IMR-90 (cell line): ENCODE measurements at regions not wholly inside any gene's neighbourhood (a gene's known extent, or its start where the extent isn't known, plus 50 kb on each side); places are given as distances from the start of the nearest gene placed in this dataset.

Source experiments
- ATAC-seq: fragments of 200-7000 bp; cut with Tn5 transposase; 2 replicates; pipeline ENCODE4 v1.9.1; 2020; ENCODE audit warnings: low read depth, mild to moderate bottlenecking, moderate library complexity
- BruUV-seq: library from RNA; stranded (reverse); fragments of 400-500 nt; replicated peaks from 2 replicates; lab custom pipeline; 2021; lab: Mats Ljungman, UMichigan
- CTCF ChIA-PET: fragments of 300-600 bp; formaldehyde crosslinking; extraction: SDS; loops from one replicate; lab custom pipeline; 2021; ENCODE audit warnings: antibody characterized with exemption; lab: Yijun Ruan, JAX
- POLR2A ChIA-PET: fragments of 300-600 bp; sonication (Branson Sonifier 250); formaldehyde crosslinking; loops from one replicate; lab custom pipeline; 2022; ENCODE audit warnings: antibody characterized with exemption; ENCODE audit not compliant: unreplicated experiment; lab: Charles Lee
- DNase-seq: peaks from one replicate; pipeline ENCODE4 v3.0.0; 2013
- H2AFZ ChIP-seq: replicated peaks from 2 replicates; pipeline ENCODE3; 2013; ENCODE audit warnings: low read length, mild to moderate bottlenecking; ENCODE audit not compliant: poor library complexity
- H2AK5ac ChIP-seq: 2 replicates; pipeline ENCODE4 v1.6.1; 2013; ENCODE audit warnings: low read depth, low read length, inconsistent platforms
- H2AK9ac ChIP-seq: replicated peaks from 2 replicates; pipeline ENCODE3; 2013; ENCODE audit warnings: mild to moderate bottlenecking, low read depth, low read length, moderate library complexity; ENCODE audit not compliant: poor library complexity
- H2BK120ac ChIP-seq: 2 replicates; pipeline ENCODE4 v1.6.1; 2013; ENCODE audit warnings: low read depth, low read length, inconsistent platforms
- H2BK15ac ChIP-seq: 3 replicates; pipeline ENCODE4 v1.6.1; 2013; ENCODE audit warnings: low read depth, low read length, inconsistent platforms
- H2BK20ac ChIP-seq: 2 replicates; pipeline ENCODE4 v1.6.1; 2013; ENCODE audit warnings: low read depth, mild to moderate bottlenecking, inconsistent platforms, low read length, moderate library complexity
- H2BK5ac ChIP-seq: 2 replicates; pipeline ENCODE4 v1.6.1; 2013; ENCODE audit warnings: mild to moderate bottlenecking, low read depth, low read length, inconsistent platforms; ENCODE audit not compliant: poor library complexity, severe bottlenecking
- H3K14ac ChIP-seq: replicated peaks from 2 replicates; pipeline ENCODE4 v1.6.1; 2013; ENCODE audit warnings: low read depth, low read length, inconsistent platforms
- H3K18ac ChIP-seq: 2 replicates; pipeline ENCODE4 v1.6.1; 2013; ENCODE audit warnings: low read depth, low read length, control low read depth
- H3K23ac ChIP-seq: 2 replicates; pipeline ENCODE4 v1.6.1; 2013; ENCODE audit warnings: low read depth, low read length, inconsistent platforms
- H3K27ac ChIP-seq: 2 replicates; pipeline ENCODE4 v1.5.1; 2013; ENCODE audit warnings: mild to moderate bottlenecking, control low read depth, low read length; ENCODE audit not compliant: insufficient read depth
- H3K27me3 ChIP-seq: 2 replicates; pipeline ENCODE4 v1.6.1; 2013; ENCODE audit warnings: low read length; ENCODE audit not compliant: control insufficient read depth, insufficient read depth
- H3K36me3 ChIP-seq: 2 replicates; pipeline ENCODE4 v1.6.1; 2013; ENCODE audit warnings: low read length, mixed read lengths; ENCODE audit not compliant: control insufficient read depth, insufficient read depth
- H3K4ac ChIP-seq: 2 replicates; pipeline ENCODE4 v1.6.1; 2013; ENCODE audit warnings: low read depth, low read length, inconsistent platforms
- H3K4me1 ChIP-seq: 2 replicates; pipeline ENCODE4 v1.6.1; 2013; ENCODE audit warnings: low read length, mixed read lengths; ENCODE audit not compliant: control insufficient read depth, insufficient read depth
- H3K4me2 ChIP-seq: 2 replicates; pipeline ENCODE4 v1.6.1; 2013; ENCODE audit warnings: low read depth, mild to moderate bottlenecking, control low read depth, low read length, moderate library complexity
- H3K4me3 ChIP-seq: 2 replicates; pipeline ENCODE4 v1.5.1; 2013; ENCODE audit warnings: low read depth, mild to moderate bottlenecking, control low read depth, low read length, moderate library complexity; ENCODE audit not compliant: insufficient read depth
- H3K56ac ChIP-seq: 2 replicates; pipeline ENCODE4 v1.6.1; 2013; ENCODE audit warnings: low read length, inconsistent platforms; ENCODE audit not compliant: insufficient read depth; ENCODE audit errors: extremely low read depth
- H3K79me1 ChIP-seq, 2 experiments: 2 replicates each; pipeline ENCODE4 v1.6.1; 2013; ENCODE audit warnings: low read length in 2 of 2, inconsistent platforms in 1 of 2, low read depth in 1 of 2
- H3K9ac ChIP-seq: 2 replicates; pipeline ENCODE4 v1.6.1; 2013; ENCODE audit warnings: low read depth, low read length, control low read depth
- H3K9me1 ChIP-seq: 2 replicates; pipeline ENCODE4 v1.6.1; 2013; ENCODE audit warnings: low read length, inconsistent platforms; ENCODE audit not compliant: insufficient read depth
- H3K9me3 ChIP-seq: 2 replicates; pipeline ENCODE4 v1.6.1; 2013; ENCODE audit warnings: low read length; ENCODE audit not compliant: control insufficient read depth, insufficient read depth
- H4K20me1 ChIP-seq: 2 replicates; pipeline ENCODE4 v1.6.1; 2013; ENCODE audit warnings: low read length, inconsistent platforms; ENCODE audit not compliant: insufficient read depth
- H4K5ac ChIP-seq: 2 replicates; pipeline ENCODE4 v1.6.1; 2013; ENCODE audit warnings: mild to moderate bottlenecking, low read depth, low read length, control low read depth
- H4K8ac ChIP-seq, 2 experiments: 2 replicates each; pipeline ENCODE4 v1.6.1; 2013; ENCODE audit warnings: low read depth in 2 of 2, low read length in 2 of 2, control low read depth in 1 of 2, inconsistent platforms in 1 of 2
- H4K91ac ChIP-seq: 2 replicates; pipeline ENCODE4 v1.6.1; 2013; ENCODE audit warnings: low read depth, low read length, inconsistent platforms; ENCODE audit not compliant: insufficient read depth
- FOS ChIP-seq: fragments of 150-350 bp; IDR thresholded peaks from 2 replicates; pipeline ENCODE4 v1.6.1; 2016; ENCODE audit warnings: low read depth, low read length
- MXI1 ChIP-seq: IDR thresholded peaks from 2 replicates; pipeline ENCODE4 v1.6.1; 2012; ENCODE audit warnings: low read depth, mild to moderate bottlenecking, low read length, moderate library complexity, borderline replicate concordance
- NFE2L2 ChIP-seq: fragments of 150-350 bp; IDR thresholded peaks from 2 replicates; pipeline ENCODE4 v1.6.1; 2016; ENCODE audit warnings: low read depth, mild to moderate bottlenecking, low read length
- POLR2A ChIP-seq: IDR thresholded peaks from 2 replicates; pipeline ENCODE4 v1.6.1; 2012; ENCODE audit warnings: mild to moderate bottlenecking, low read depth, low read length
- RAD21 ChIP-seq: IDR thresholded peaks from 2 replicates; pipeline ENCODE4 v1.6.1; 2012; ENCODE audit warnings: low read length, improper control_type of control experiment
- RCOR1 ChIP-seq: IDR thresholded peaks from 2 replicates; pipeline ENCODE4 v1.6.1; 2012; ENCODE audit warnings: mild to moderate bottlenecking, low read length, improper control_type of control experiment; ENCODE audit not compliant: insufficient replicate concordance
- SMC3 ChIP-seq: fragments of 150-350 bp; IDR thresholded peaks from 2 replicates; pipeline ENCODE4 v1.6.1; 2016; ENCODE audit warnings: low read depth, mild to moderate bottlenecking, antibody characterized with exemption, low read length, moderate library complexity
- WGBS, 2 experiments: methylation state at CpG; one replicate each; pipeline versions ENCODE4 v1.1.5 to v1.1.7; 2013; ENCODE audit warnings: missing lambda C conversion rate in 2 of 2; ENCODE audit not compliant: insufficient read length in 1 of 2; ENCODE audit errors: extremely low coverage in 2 of 2; 5-methylcytosine and 5-hydroxymethylcytosine counted together
- dilution Hi-C: fragments of 300-500 bp; cut with HindIII; formaldehyde crosslinking; loops from one replicate; pipeline ENCODE4 v1.14.3; 2018; ENCODE audit warnings: low sequenced_read_pairs; ENCODE audit not compliant: unreplicated experiment
- in situ Hi-C: fragments of 300-500 bp; cut with MboI; formaldehyde crosslinking; loops from 3 replicates; pipeline ENCODE4 v1.14.3; 2019; ENCODE audit warnings: low sequenced_read_pairs, inconsistent platforms, mixed read lengths
- intact Hi-C: fragments of 100-400 bp; cut with micrococcal nuclease; formaldehyde crosslinking; loops from 2 replicates; pipeline ENCODE4 v1.10.0; 2022
- TF ChIP-seq, protein P1 (sequence below): fragments of 150-350 bp; IDR thresholded peaks from 2 replicates; pipeline ENCODE4 v1.6.1; 2017; ENCODE audit warnings: mild to moderate bottlenecking, antibody characterized with exemption, low read length, low read depth
- TF ChIP-seq, protein P2 (sequence below): fragments of 150-350 bp; IDR thresholded peaks from 2 replicates; pipeline ENCODE4 v1.6.1; 2016; ENCODE audit warnings: low read depth, mild to moderate bottlenecking, low read length, moderate library complexity, borderline replicate concordance

DNA sequence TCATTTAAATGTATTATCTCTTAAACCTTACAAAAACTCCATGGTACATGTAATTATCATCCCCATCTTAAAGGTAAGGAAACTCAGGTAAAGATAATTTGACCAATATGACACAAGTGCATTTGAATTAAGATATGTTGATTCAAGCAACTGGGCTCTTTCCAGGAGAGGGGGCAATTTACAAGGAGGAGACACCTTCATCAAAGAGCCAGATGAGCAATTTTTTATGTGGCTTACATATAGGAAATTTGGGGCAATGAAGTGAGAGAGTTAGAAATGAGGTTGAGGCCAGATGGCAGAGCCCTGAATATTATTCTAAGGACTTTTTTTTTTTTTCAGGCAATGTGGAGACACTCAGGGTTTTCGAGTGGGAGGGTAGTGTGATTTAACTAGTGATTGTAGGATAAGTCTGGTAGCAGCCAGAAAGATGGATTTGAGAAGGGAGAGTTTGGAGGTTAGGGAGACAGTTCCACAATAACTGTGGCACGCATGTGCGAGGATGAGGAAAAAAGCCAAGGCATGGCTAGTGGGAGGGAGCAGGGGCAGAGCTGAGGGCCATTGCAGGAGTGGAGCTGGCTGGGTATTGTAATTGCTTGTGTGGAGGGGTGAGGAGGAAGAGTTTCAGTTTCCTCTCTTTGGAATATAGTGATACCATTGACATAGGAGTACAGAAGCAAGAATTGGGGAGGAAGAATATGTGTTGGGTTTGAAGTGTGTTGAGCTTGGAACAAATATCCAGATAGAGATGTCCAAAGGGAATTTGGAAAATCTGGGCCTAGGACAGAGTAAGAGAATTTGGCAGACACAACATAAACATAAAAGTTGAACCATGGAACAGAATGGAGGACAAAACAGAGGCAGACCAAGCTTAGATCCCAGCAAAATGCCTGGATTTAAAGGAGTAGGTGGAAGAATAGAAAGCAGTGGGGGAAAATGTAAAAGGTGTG, 72.0 kb downstream of the ACTBL2 start:
- dilution Hi-C loops = no loop called here

More for the DNA sequence above, 72.0 kb downstream of the ACTBL2 start:
- in situ Hi-C loops = loop anchor here (25.0 kb wide), 1 partner anchor 1052 kb away; the partner anchor contains the start of gene PLK2
- Histone ChIP-seq H3K23ac (peak overlapping the region; percentile 45; the same call in 1 of the 2 replicates), H2AFZ (no peak overlapping the region), H3K9me1 (no peaks in the 10 kb centered on the region), H3K14ac (peak overlapping the region; percentile 60; the same call in 1 of the 2 replicates), H2BK5ac (peak overlapping the region; percentile 13), H3K36me3 (no peaks in the 10 kb centered on the region), H3K9ac (no peak overlapping the region), H2AK5ac (peak overlapping the region; percentile 49; the same call in 1 of the 2 replicates), H2AK9ac (no peak overlapping the region), H4K8ac (no peak overlapping the region; a peak in 1 of 4 replicates), H3K79me1 (no peaks in the 10 kb centered on the region), H3K56ac (no peak overlapping the region), H2BK15ac (peak overlapping the region; percentile 53; the same call in 2 of the 3 replicates), H3K4me2 (no peak overlapping the region), H4K5ac (peak overlapping the region; percentile 70), H3K4ac (peak overlapping the region; percentile 11; the same call in 1 of the 2 replicates), H3K18ac (peak overlapping the region; percentile 89), H3K9me3 (no peaks in the 10 kb centered on the region), H3K4me3 (no peak overlapping the region), H3K27ac (no peak overlapping the region; the same call in 1 of the 2 replicates), H2BK120ac (peak overlapping the region; percentile 64; the same call in 1 of the 2 replicates), H2BK20ac (peak overlapping the region; percentile 58), H3K4me1 (peaks cover 11% of the 10 kb centered on the region), H3K27me3 (no peaks in the 10 kb centered on the region), H4K20me1 (no peaks in the 10 kb centered on the region), H4K91ac (0 out of 2 replicates have a peak overlapping the region, but pooled peaks have one; percentile 23)
- TF ChIP-seq, protein P1, sequence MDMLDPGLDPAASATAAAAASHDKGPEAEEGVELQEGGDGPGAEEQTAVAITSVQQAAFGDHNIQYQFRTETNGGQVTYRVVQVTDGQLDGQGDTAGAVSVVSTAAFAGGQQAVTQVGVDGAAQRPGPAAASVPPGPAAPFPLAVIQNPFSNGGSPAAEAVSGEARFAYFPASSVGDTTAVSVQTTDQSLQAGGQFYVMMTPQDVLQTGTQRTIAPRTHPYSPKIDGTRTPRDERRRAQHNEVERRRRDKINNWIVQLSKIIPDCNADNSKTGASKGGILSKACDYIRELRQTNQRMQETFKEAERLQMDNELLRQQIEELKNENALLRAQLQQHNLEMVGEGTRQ = no peak
- TF ChIP-seq MXI1 (no peak), NFE2L2 (no peak), RCOR1 (no peak), RAD21 (no peak), FOS (no peak), SMC3 (no peak), POLR2A (no peak)
- TF ChIP-seq, protein P2, sequence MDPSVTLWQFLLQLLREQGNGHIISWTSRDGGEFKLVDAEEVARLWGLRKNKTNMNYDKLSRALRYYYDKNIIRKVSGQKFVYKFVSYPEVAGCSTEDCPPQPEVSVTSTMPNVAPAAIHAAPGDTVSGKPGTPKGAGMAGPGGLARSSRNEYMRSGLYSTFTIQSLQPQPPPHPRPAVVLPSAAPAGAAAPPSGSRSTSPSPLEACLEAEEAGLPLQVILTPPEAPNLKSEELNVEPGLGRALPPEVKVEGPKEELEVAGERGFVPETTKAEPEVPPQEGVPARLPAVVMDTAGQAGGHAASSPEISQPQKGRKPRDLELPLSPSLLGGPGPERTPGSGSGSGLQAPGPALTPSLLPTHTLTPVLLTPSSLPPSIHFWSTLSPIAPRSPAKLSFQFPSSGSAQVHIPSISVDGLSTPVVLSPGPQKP = no peak
- BruUV-seq = no TSS peak
- DNase-seq = no peak
- ATAC-seq = no peak
- WGBS, 2 experiments = no CpG with 5 or more reads among the region's 3 CpGs
- ChIA-PET POLR2A (no interaction called here), CTCF (interaction anchor here (0.5 kb wide), 1 partner anchor 477 kb away, joined by 4 read pairs; no protein-coding TSS in a partner anchor)
- intact Hi-C loops = no loop called here
